ENCODE measurements at regions not wholly inside any gene's neighbourhood (a gene's known extent, or its start where the extent isn't known, plus 50 kb on each side); places are given as distances from the start of the nearest gene placed in this dataset.
A peak's percentile ranks its signal among the peaks of the same experiment; 100 is the strongest.
"Not testable (repeated sequence)": the region's sequence is repeated elsewhere in the genome, so short reads cannot be mapped to it uniquely, and the experiment has no call there.

- Mint-ChIP-seq H3K4me3 (no peak overlapping the region), H3K27ac (no peak overlapping the region), H3K36me3 (ENCODE audit: insufficient read depth in 2 of 2) (peaks cover 2 to 3% of the 10 kb centered on the region in 2 donors), H3K27me3 (ENCODE audit: low read depth) (peaks cover 22% of the 10 kb centered on the region), H3K9me3 (peaks cover 0 to 1% of the 10 kb centered on the region in 2 donors), H3K4me1 (ENCODE audit: low read depth) (peaks cover 7% of the 10 kb centered on the region)
- ATAC-seq (replicated peaks in 1 of 2): peak; percentile 87 to 89
- DNase-seq: peak; percentile 45 to 50
Measured at GRCh38 chr5:15003511-15003920, 131.9 kb upstream of the ANKH start.

- peaks cover 22% of the 10 kb centered on the region for H3K27me3 Mint-ChIP-seq (ENCODE audit: low read depth)
Measured at GRCh38 chr5:15002791-15003190, 131.2 kb upstream of the ANKH start.

DNA sequence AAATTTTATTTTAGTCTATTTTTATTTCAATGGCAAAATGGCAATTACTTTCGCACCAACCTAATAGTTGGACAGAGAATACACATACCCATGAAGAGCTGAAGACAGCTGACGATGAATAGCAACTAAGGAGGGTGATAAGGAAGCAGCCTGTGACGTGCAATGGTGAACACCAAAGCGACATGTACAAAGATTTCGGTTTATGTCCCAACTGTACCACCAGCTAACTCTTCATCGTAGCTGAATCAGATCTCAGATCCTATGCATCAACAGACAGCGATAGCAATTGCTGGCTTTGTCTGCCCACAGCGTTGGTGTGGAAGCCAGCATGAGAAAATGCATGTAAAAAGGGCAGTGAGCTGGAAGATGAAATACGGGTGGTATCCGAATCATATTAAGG is 130.6 kb upstream of the ANKH start:
- Mint-ChIP-seq H3K36me3 (ENCODE audit: insufficient read depth in 2 of 2) (peaks cover 2 to 4% of the 10 kb centered on the region in 2 donors), H3K4me1 (ENCODE audit: low read depth) (peaks cover 7% of the 10 kb centered on the region), H3K27me3 (ENCODE audit: low read depth) (peaks cover 22% of the 10 kb centered on the region), H3K27ac (no peak overlapping the region), H3K4me3 (no peak overlapping the region), H3K9me3 (peaks cover 2 to 3% of the 10 kb centered on the region in 2 donors)
- no peak for DNase-seq
- no peak for ATAC-seq (replicated peaks in 1 of 2)

More at GRCh38 chr5:15002791-15003190, 131.2 kb upstream of the ANKH start:
- peaks cover 2 to 4% of the 10 kb centered on the region in 2 donors for H3K36me3 Mint-ChIP-seq (ENCODE audit: insufficient read depth in 2 of 2)
- no peak overlapping the region for H3K27ac Mint-ChIP-seq
- no peak for ATAC-seq (replicated peaks in 1 of 2)
- H3K4me1 Mint-ChIP-seq (ENCODE audit: low read depth): peaks cover 7% of the 10 kb centered on the region
- DNase-seq: no peak
- no peak overlapping the region for H3K4me3 Mint-ChIP-seq
- H3K9me3 Mint-ChIP-seq: peaks cover 2 to 3% of the 10 kb centered on the region in 2 donors

DNA sequence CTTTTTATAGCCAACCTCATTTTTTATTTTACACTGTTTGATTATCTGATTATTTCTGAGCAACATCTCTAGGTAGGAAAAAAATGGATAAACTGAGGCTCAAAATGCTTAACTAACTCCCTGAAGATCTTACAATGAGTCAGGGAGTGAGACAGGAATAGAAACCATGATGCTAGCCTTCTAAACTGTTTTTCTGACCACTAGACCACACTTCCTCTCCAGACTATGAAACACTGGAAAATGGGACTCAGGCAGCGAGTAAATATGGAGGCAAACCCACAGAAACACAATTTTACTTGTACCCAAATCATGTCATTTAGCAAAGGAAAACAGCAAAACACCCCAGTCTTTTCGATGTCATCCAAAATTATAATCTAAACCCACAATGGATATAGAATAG is 129.9 kb upstream of the ANKH start:
- Mint-ChIP-seq H3K4me3 (no peak overlapping the region), H3K9me3 (peaks cover 2 to 3% of the 10 kb centered on the region in 2 donors), H3K27me3 (ENCODE audit: low read depth) (peaks cover 18% of the 10 kb centered on the region), H3K4me1 (ENCODE audit: low read depth) (peaks cover 7% of the 10 kb centered on the region), H3K27ac (no peak overlapping the region), H3K36me3 (ENCODE audit: insufficient read depth in 2 of 2) (peaks cover 2 to 4% of the 10 kb centered on the region in 2 donors)
- ATAC-seq (replicated peaks in 1 of 2) (peak; percentile 32 to 39), DNase-seq (no peak)

- H3K9me3 Mint-ChIP-seq: peaks cover 2 to 3% of the 10 kb centered on the region in 2 donors
Measured at GRCh38 chr5:14998491-14998890, 126.9 kb upstream of the ANKH start.

GRCh38 chr5:14996997-14997396 is 125.4 kb upstream of the ANKH start:
- peaks cover 2 to 3% of the 10 kb centered on the region in 2 donors for H3K9me3 Mint-ChIP-seq
- ATAC-seq (replicated peaks in 1 of 2): no peak
- no peak for DNase-seq
- no peak overlapping the region for H3K27ac Mint-ChIP-seq
- peaks cover 2 to 4% of the 10 kb centered on the region in 2 donors for H3K36me3 Mint-ChIP-seq (ENCODE audit: insufficient read depth in 2 of 2)
- H3K4me3 Mint-ChIP-seq: no peak overlapping the region
- H3K4me1 Mint-ChIP-seq (ENCODE audit: low read depth): peaks cover 22% of the 10 kb centered on the region
- peaks cover 7% of the 10 kb centered on the region for H3K27me3 Mint-ChIP-seq (ENCODE audit: low read depth)

More at GRCh38 chr5:14998491-14998890, 126.9 kb upstream of the ANKH start:
- Mint-ChIP-seq H3K36me3 (ENCODE audit: insufficient read depth in 2 of 2) (peaks cover 2 to 4% of the 10 kb centered on the region in 2 donors), H3K27ac (no peak overlapping the region), H3K27me3 (ENCODE audit: low read depth) (peaks cover 7% of the 10 kb centered on the region), H3K4me3 (no peak overlapping the region), H3K4me1 (ENCODE audit: low read depth) (peaks cover 8% of the 10 kb centered on the region)
- no peak for ATAC-seq (replicated peaks in 1 of 2)
- DNase-seq: no peak

GRCh38 chr5:14995229-14995628 is 123.7 kb upstream of the ANKH start:
- DNase-seq: no peak
- Mint-ChIP-seq H3K27ac (no peak overlapping the region), H3K4me3 (no peak overlapping the region), H3K36me3 (ENCODE audit: insufficient read depth in 2 of 2) (peaks cover 2 to 4% of the 10 kb centered on the region in 2 donors), H3K27me3 (ENCODE audit: low read depth) (peaks cover 7% of the 10 kb centered on the region), H3K9me3 (peaks cover 2 to 3% of the 10 kb centered on the region in 2 donors), H3K4me1 (ENCODE audit: low read depth) (peaks cover 20% of the 10 kb centered on the region)
- ATAC-seq (replicated peaks in 1 of 2): no peak

GRCh38 chr5:14993459-14994133 is 122.0 kb upstream of the ANKH start:
- H3K9me3 Mint-ChIP-seq; DNase-seq; ATAC-seq (replicated peaks in 1 of 2); H3K27me3 Mint-ChIP-seq (ENCODE audit: low read depth); H3K36me3 Mint-ChIP-seq (ENCODE audit: insufficient read depth in 2 of 2): not testable (repeated sequence)
- Mint-ChIP-seq H3K4me1 (ENCODE audit: low read depth) (peaks cover 20% of the 10 kb centered on the region), H3K4me3 (peak overlapping the region; percentile 89 to 96), H3K27ac (peak overlapping the region; percentile 72)

DNA sequence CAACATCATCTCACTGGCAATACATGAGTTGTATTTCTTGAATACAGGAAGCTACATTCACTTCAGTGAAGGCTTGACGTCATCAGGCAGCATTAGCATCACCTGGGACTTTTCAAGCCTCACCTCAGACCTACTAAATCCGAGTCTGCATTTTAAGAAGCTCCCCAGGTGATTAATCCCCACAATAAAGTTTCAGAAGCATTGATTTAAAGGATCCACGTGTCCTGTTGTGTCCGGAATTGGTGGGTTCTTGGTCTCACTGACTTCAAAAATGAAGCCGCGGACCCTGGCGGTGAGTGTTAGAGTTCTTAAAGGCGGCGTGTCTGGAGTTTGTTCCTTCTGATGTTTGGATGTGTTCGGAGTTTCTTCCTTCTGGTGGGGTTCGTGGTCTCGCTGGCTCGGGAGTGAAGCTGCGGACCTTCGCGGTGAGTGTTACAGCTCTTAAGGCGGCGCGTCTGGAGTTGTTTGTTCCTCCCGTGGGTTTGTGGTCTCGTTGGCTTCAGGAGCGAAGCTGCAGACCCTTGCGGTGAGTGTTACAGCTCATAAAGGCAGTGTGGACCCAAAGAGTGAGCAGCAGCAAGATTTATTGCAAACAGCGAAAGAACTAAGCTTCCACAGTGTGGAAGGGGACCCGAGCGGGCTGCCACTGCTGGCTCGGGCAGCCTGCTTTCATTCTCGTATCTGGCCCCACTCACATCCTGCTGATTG is 121.3 kb upstream of the ANKH start:
- H3K27me3 Mint-ChIP-seq (ENCODE audit: low read depth); H3K36me3 Mint-ChIP-seq (ENCODE audit: insufficient read depth in 2 of 2): not testable (repeated sequence)
- H3K27ac Mint-ChIP-seq: peak overlapping the region; percentile 72

DNA sequence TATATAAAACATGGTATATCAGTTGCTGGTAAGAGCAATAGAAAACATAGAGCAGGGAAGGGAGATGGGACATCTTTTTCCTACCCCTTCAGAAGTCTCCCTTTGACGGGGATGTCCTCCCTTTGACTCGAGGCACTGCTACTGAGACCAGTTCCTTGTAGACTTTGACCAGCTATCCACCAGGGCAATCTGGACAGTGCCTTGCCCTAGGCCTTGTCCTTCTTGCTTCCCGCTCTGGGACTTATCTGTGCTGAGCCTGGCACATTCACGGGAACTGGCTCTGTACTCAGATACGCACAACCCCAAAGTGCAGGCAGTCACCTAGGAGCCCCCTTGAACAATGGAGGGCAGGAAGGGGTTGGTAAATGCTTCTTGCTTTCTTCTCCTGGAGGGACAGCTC is 116.6 kb upstream of the ANKH start:
- H3K9me3 Mint-ChIP-seq: peaks cover 0 to 2% of the 10 kb centered on the region in 2 donors
- H3K4me3 Mint-ChIP-seq: no peak overlapping the region
- no peaks in the 10 kb centered on the region for H3K36me3 Mint-ChIP-seq (ENCODE audit: insufficient read depth in 2 of 2)
- H3K27ac Mint-ChIP-seq: no peak overlapping the region
- peaks cover 32% of the 10 kb centered on the region for H3K4me1 Mint-ChIP-seq (ENCODE audit: low read depth)
- no peak for DNase-seq
- no peaks in the 10 kb centered on the region for H3K27me3 Mint-ChIP-seq (ENCODE audit: low read depth)
- ATAC-seq (replicated peaks in 1 of 2): no peak

More for the DNA sequence above, 121.3 kb upstream of the ANKH start:
- DNase-seq (peak; percentile 62 to 66), ATAC-seq (replicated peaks in 1 of 2) (peak; percentile 99 to 100)
- Mint-ChIP-seq H3K4me1 (ENCODE audit: low read depth) (peaks cover 20% of the 10 kb centered on the region), H3K4me3 (peak overlapping the region; percentile 89 to 96)
- not testable (repeated sequence) for H3K9me3 Mint-ChIP-seq

DNA sequence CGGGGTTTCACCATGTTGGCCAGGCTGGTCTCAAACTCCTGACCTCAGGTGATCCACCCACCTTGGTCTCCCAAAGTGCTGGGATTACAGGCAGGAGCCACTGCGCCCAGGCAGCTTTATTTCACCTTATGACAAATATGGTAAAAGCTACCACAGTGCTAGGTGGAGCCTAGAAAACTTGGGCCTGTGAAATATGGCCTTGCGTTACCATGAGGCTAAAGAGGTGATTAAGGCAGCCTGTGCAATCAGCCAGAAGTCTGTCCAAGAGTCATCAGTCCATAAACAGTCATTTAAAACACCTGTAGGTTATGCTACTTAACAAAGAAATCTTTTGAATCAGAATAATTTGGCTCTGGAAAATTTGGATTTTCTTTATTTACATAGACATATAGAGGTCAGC is 114.8 kb upstream of the ANKH start:
- Mint-ChIP-seq H3K27me3 (ENCODE audit: low read depth) (no peaks in the 10 kb centered on the region), H3K9me3 (peaks cover 2 to 4% of the 10 kb centered on the region in 2 donors)

GRCh38 chr5:14983666-14984441 is 112.3 kb upstream of the ANKH start:
- H3K36me3 Mint-ChIP-seq (ENCODE audit: insufficient read depth in 2 of 2): peaks cover 1 to 3% of the 10 kb centered on the region in 2 donors
- DNase-seq (no peak), ATAC-seq (replicated peaks in 1 of 2) (peak in 1 of 2 donors; percentile 67)
- peaks cover 15% of the 10 kb centered on the region for H3K4me1 Mint-ChIP-seq (ENCODE audit: low read depth)
- H3K9me3 Mint-ChIP-seq: peaks cover 2 to 6% of the 10 kb centered on the region in 2 donors
- H3K4me3 Mint-ChIP-seq: no peak overlapping the region
- H3K27ac Mint-ChIP-seq: no peak overlapping the region
- H3K27me3 Mint-ChIP-seq (ENCODE audit: low read depth): no peaks in the 10 kb centered on the region

More for the DNA sequence above, 114.8 kb upstream of the ANKH start:
- no peak for ATAC-seq (replicated peaks in 1 of 2)
- H3K36me3 Mint-ChIP-seq (ENCODE audit: insufficient read depth in 2 of 2): peaks cover 1 to 3% of the 10 kb centered on the region in 2 donors
- peaks cover 15% of the 10 kb centered on the region for H3K4me1 Mint-ChIP-seq (ENCODE audit: low read depth)
- no peak for DNase-seq
- no peak overlapping the region for H3K27ac Mint-ChIP-seq
- H3K4me3 Mint-ChIP-seq: no peak overlapping the region

DNA sequence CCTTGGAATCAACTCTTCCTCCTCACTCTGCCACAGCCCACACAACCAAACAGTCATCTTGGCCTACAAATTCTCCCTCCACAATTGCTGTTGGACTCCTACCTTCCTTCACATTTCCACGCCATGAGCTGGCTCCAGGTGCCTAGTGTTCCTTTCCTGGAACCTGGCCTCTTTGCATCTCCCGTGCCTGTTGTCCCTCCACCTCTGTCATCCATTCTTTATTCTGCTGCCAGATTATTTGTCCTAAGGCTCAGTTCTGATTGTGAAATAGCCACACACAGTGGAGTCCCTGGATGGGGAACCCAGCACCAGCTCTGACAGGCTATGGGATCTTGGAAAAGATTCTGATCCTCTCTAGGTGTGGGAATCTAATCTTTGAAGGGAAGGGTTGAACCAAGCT is 109.1 kb upstream of the ANKH start:
- Mint-ChIP-seq H3K27me3 (ENCODE audit: low read depth) (no peaks in the 10 kb centered on the region), H3K9me3 (peaks cover 2 to 6% of the 10 kb centered on the region in 2 donors), H3K27ac (no peak overlapping the region), H3K4me3 (no peak overlapping the region), H3K4me1 (ENCODE audit: low read depth) (peaks cover 15% of the 10 kb centered on the region), H3K36me3 (ENCODE audit: insufficient read depth in 2 of 2) (peaks cover 1 to 4% of the 10 kb centered on the region in 2 donors)
- DNase-seq: no peak
- no peak for ATAC-seq (replicated peaks in 1 of 2)

Data from activated T-cell treated with anti-CD3 and anti-CD28 coated beads, Interleukin-2, amount 50 U/mL, for 72 hours (primary cell).